Right lung (tissue), 2 donors: ENCODE measurements at regions not wholly inside any gene's neighbourhood (a gene's known extent, or its start where the extent isn't known, plus 50 kb on each side); places are given as distances from the start of the nearest gene placed in this dataset.
A peak's percentile ranks its signal among the peaks of the same experiment; 100 is the strongest.
"Not testable (repeated sequence)": the region's sequence is repeated elsewhere in the genome, so short reads cannot be mapped to it uniquely, and the experiment has no call there.

ENCODE experiments used
- DNase-seq, 2 donors: peaks; one replicate each; pipeline ENCODE4 v3.0.0-alpha.2; 2013

DNA sequence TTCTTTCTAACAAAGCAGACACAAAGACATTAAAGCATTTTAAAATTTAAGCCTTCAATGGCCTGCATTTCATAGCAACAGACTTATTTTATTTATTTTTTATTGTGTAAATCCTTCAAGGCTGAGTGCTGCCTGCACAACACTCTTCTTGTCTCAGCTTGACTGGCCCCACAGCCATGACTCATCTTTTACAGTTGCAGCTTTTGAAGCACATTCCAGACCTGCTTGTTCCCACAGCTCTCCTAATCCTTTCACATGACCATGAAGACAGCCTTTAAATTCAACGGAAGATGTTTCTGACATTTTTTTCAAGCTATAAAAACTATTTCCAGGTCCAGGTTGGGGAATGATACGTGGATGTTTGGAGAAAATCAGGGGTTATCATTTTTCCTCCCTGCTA, 276.9 kb upstream of the TACR3 start:
- no peak for DNase-seq

DNA sequence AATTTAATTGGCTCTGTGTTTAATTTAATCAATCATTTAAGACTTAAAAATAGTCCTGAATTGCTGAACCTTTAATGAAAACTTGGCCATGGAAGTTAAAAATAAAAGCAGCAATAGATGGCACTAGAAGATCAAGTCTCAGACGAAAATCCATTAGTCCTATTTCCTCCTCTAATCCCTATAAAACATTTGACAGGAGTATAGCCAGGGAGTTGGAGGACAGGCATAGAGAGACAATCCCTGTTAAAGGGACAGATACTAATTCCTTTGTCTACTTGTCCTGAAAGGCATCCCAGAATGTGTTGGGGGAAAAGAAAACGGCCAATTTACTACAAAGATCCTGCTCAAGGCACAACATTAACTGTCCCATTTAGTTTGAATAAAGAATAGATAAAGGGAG, 276.3 kb upstream of the TACR3 start:
- DNase-seq, result no peak

DNA sequence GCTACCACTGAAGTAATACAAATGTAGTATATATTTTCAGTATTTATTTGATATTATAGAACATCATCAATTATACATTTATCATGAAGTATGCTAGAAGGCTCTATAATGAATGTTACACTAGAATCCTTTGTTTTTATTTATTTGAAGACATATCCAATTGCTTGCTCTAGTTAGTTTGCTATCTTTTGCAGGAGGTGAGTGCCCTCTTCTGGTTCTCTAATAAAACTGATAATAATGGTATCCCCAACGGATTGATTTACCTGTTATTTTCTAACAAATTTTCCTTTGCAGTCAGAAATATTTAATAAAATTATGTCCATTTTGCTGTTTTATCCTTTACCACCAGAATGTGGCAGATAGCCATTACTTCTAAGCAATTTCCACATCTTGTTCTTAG, 274.3 kb upstream of the TACR3 start:
- DNase-seq, result no peak

DNA sequence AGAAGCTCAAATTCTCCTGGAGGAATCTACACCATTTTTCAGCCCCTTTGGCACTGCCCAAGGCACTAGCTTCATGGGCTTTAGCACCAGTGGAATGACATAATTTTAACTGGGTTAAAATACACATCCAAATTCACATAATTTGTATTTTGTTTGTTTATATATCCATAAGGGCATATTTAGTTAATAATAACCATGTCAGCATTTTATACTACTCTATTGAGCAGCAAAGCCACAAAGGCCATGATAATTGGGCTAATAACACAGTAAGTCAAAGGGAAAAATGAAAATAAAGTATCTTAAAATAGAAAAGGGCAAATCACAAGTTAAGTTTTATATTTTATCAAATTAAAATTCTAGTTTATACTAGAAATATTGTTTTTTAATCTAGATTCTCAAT, 262.7 kb upstream of the TACR3 start:
- no peak for DNase-seq

DNA sequence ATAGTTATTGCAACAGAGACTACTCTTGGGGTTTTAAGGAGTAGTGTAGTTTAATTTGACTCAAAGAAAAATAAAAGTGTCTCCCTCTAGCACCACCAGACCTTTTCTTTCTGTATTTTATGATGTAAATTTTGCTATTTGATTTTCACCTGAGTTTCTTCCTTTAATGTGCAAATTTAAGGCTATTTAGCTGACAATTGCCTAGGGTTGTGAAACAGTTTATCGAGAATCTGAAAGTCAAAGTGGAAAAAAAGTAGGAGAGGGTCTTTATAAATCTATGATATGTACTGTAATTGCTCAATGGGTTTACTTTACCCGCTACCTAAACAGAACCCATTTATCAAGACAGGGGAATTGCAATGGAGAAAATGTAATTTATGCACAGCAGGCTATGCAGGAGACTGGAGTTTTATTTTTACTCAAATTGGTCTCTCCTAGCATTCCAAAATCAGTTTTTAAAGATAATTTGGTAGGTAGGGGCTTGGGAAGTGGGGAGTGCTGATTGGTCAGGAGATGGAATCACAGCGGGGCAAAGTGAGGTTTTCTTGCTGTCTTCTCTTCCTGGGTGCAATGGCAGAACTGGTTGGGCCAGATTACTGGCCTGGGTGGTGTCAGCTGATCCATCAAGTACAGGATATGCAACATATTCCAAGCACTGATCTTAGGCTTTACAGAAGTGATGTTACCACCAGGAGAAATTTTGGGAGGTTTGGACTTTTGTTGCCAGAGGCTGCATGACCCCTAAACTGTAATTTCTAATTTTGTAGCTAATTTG, 228.6 kb upstream of the TACR3 start:
- DNase-seq, result no peak

DNA sequence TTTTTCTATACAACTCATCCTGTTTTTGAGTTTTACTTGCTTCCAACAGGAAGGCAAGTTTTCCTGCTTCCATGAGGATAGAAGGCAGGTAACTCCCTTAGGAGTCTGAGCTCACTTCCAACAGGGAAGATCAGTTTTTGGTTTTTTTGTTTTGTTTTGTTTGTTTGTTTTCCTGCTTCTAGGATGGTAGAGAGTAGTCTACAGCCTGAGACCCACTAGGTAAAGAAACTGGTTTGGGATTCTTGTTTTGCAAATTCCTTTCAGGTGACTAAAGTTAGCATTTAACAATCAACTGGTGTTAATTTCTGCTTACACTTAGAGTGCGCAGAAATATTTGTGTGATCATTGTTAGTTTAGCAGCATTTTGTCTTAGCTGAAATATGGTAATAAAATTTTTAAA, 227.8 kb upstream of the TACR3 start:
- no peak for DNase-seq

DNA sequence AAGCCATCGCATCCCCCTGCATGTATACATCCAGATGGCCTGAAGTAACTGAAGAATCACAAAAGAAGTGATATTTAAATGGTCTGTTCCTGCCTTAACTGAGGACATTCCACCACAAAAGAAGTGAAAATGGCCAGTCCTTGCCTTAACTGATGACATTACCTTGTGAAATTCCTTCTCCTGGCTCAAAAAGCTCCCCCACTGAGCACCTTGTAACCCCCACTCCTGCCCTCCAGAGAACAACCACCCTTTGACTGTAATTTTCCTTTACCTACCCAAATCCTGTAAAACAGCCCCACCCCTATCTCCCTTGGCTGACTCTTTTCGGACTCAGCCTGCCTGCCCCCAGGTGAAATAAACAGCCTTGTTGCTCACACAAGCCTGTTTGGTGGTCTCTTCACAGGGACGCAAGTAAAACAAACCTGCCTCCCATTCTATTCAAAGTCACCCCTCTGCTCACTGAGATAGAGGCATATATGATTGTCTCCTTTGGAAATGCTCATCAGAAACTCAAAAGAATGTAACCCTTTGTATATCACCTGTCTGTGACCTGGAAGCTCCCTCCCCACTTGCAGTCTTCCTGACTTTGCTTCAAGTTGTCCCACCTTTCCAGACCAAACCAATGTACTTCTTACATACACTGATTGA, 227.0 kb upstream of the TACR3 start:
- DNase-seq, result not testable (repeated sequence)

DNA sequence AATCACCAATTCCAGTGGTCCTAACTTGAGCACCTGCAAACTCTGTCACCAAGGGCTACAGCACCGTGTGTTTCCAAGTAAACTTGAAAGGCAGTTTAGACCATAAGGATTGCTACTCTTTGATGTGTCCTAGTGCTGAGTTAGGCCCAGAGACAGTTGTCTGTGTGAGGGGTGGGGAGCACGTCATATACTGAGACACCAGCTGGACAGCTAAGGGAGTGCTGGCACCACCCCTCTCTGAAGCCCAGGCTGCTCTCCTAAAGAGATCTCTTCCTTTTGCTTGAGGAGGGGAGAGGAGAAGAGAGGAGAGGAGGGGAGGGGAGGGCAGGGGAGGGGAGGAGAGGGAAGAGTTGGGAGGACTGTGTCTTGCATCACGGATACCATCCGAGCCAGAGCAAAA, 218.7 kb upstream of the TACR3 start:
- DNase-seq, result no peak

DNA sequence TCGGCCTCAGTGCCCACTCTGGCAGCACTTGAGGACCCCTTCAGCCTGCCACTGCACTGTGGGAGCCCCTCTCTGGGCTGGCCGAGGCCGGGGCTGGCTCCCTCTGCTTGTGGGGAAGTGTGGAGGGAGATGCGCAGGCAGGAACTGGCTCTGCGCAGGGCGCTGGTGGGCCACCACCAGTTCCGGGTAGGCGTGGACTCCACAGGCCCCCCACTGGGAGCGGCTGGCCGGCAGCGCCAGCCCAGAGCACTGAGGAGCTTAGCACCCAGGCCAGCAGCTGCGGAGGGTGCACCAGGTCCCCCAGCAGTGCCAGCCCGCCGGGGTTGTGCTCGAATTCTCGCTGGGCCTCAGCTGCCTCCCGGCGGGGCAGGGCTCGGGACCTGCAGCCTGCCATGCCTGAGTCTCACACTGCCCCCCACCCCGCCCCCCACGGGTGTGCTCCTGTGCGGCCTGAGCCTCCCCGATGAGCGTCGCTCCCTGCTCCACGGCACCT, 216.9 kb upstream of the TACR3 start:
- DNase-seq, result no peak

DNA sequence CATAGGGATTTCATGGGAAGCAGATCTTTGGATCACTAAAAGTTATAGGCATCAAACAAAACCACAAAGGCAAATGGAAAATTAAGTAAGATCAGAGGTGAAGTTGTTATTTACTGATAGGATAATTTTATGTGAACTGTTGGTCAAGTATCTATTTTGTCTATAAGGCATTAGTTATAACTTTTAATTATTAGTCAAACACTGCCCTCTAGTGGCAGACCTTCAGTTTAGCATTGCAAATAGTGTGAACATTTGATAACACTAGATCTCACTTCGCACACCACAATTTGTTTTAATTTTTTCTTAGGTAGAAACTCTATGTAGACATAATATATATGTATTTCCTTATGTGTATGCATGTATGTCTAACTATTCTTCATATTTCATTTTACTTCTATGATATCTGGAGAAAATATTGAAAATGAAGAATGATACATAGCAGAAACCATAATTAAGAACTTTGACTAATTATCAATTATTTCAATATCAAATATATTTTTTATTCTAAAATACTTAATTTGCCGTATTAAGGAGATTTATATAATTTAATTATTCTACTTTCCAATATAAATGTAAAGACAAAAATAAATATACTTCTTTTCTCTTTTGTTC, 214.5 kb upstream of the TACR3 start:
- DNase-seq, result peak; percentile 14 to 36

DNA sequence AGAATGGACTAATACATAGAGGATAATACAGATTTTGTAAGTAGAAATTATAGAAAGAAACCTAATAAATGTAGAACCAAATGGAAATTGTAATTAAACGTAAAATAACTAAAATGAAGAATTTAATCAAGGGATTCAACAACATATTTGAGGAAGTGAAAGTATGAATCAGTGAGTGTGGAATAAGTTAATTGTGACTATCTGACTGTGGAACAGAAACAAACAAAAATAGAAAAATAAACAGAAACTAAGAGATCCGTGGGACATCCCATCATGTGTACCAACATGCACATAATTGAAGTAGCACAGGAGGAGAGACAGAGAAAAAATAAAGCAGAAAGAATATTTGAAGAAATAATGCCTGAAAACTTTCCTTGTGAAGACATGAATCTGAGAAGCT, 208.6 kb upstream of the TACR3 start:
- no peak for DNase-seq

DNA sequence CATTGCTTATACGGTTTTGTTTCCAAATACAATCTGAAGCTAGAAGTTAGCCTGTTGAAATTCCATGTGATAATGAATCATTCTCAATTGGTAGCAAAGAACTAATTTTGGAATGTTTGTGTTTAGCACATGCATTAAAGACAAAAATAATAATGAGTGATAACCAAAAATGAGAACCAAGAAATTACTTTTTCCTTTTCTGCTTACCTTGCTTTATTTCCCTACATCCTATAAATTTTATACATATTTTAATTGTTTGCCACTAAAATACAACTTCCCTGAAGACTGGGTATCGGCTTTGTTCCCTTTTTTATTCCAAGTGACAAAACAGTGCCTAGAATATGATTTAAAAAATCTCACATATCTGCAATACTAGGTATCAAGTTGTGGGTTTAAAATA, 203.8 kb upstream of the TACR3 start:
- no peak for DNase-seq

DNA sequence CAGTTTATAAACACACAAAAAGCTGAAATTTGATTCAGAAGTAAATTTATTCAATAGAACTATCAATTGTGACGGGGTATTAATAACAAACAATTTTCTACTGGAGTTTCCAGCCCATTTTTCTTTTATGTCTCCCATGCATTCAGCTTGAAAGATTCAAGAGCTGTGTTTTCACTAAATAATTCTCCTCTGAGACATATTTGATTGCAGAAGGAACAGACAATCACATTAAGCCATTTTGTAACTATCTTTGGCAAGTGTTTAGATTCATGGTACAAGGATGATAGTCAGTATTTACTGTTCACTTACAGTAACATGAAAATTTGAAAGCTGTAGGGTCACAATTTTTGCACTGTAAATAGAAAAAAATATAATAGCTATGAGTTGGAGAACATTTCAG, 198.4 kb upstream of the TACR3 start:
- DNase-seq, result no peak

DNA sequence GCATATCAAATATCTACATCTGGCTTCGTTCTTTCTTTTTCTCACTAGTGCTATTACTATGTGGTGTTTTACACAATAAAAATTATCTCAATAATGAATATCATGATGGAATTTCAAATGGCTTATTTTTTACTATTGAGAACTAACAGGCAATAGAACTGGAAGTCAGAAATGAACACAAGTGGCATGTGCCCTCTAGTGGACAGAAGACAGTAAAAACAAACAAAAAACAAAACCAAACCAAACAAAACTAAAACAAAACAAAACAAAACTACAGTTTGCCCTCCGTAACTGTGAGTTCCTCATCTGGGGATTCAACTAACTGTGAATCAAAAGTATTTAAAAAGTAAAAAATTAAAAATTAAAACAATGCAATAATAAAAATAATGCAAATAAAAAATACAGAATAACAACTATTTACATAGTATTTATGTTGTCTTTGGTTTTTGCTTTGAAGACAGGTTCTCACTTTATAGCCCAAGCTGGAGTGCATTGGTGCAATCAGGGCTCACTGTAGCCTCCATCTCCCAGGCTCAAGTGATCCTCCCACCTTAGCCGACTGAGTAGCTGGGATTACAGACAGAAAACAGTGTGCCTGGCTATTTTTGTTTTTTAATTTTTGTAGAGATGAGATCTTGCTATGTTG, 195.6 kb upstream of the TACR3 start:
- DNase-seq, result no peak

DNA sequence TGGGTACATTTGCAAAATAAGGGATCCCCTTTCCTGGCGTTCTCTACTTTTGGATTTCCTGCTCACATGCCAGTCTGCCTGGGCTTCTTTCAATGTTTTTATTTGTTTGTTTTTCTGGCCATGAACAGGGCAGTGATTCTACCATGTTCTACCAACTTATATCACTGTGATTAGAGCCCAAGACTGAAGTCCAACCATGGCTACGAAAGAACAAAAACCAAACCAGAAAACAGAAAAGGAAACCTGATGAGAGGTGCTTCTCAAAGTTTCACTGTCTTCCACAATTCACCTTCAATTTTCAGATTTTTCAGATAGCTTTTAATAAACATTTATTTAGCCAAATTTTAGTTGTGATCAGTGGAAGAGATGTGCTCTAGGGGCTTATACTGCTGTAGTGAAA, 187.6 kb upstream of the TACR3 start:
- no peak for DNase-seq

DNA sequence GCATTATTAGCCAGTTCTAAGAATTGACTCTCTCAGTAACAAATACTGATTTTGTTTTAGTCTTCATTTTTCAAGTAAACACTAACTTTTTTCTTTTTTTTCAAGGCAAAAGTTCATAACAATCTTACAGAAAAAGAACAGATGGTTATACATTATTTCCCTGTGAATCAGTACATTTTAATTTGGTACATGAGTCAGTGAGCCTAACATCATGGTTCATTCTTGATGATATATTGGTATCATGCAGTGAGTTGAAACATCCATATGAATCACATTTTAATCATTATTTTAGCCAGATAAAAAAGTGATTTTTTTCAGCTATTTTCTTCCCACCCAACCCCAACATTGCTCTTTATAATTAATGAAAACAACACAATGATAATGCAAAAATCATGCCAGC, 184.3 kb upstream of the TACR3 start:
- DNase-seq, result no peak

DNA sequence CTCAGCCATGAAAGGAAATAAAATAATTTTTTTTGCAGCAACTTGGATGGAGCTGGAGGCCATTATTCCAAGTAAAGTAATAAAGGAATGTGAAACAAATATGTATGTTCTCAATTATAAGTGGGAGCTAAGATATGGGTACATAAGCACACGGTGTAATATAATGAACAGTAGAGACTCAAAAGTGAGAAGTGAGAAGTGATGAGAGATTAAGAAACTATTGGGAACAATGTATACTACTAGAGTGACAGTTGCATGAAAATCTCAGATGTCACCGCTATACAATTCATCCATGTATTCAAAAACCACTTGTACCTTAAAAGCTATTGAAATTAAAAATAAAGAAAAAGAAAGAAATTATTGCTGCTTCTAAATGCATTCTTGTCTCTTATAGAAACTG, 182.9 kb upstream of the TACR3 start:
- DNase-seq, result no peak

DNA sequence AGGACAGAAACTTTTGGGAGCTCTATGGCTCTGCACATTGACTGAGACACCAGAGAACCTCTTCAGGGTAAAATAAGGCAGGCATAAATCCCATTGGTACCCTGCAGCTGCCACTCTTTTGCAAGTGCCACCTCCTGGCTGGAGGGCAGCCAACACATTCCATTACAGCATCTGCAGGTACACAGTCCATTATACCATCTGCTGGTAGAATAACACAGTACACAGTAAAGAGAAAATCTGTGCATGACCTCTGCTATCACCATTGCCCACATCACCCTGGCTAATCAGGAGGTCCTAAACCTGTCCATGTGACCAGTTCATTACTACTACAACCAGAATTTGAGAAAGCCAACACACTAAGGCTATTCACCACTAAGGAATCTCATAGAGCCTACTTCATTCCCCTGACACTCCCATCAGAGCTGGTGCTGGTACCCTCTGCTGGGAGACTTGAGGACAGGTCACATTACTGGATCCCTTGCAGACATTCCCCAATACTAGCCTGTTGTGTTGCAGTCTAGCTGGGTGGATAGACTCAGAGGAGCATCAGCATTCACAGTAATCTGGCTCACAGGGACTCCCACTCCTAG, 176.2 kb upstream of the TACR3 start:
- DNase-seq, result no peak

DNA sequence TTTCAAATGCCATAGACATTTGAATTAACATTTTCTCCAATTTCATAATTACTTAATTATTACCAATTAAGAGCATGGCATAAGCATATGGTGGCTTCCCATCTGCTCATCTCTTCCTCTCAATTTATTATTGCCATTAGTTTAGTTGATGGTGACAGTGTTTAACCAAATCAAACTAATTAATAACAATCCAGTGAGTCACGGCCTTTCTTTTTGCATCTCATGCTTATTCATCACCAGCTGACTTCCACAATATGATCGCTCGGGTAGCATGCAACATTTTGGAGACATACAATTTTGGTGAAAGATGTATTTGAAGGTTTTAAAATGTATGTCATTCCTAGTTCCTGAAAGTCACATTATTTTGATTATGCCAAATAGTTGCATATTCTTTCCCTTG, 172.8 kb upstream of the TACR3 start:
- DNase-seq, result no peak

DNA sequence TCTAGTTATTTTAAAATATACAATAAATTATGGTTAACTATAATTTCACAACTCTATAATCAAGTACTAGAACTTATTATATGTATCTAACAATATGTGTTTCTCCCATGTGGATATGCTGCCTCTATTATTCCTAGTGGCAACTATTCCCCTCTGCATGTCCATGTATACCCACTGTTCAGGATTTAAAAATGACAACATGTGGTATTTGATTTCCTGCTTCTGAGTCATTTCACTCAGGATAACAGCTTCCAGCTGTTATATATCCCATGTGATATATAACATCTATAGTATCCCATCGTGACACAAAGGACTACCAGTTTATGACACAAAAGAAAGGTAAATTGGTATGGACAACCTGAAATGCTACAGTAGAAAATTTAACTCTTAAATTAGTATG, 167.4 kb upstream of the TACR3 start:
- DNase-seq, result no peak

DNA sequence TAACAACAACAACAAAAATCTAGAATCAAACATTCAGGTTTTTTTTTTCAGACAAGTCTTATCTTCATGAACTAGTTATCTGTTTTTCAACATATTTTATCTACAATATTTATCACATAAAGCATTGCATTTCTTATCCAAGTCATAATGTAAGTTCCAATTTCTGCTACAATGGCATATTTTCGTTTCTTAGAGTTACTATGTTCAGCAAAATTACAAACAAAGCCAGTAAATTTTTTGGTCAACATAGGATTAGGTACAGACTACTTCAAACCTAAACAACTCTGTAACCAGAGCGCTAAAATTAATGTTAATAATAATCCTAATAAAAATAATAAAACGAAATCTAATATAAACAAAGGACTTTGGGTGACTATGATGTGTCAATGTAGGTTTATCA, 165.4 kb upstream of the TACR3 start:
- DNase-seq, result no peak

DNA sequence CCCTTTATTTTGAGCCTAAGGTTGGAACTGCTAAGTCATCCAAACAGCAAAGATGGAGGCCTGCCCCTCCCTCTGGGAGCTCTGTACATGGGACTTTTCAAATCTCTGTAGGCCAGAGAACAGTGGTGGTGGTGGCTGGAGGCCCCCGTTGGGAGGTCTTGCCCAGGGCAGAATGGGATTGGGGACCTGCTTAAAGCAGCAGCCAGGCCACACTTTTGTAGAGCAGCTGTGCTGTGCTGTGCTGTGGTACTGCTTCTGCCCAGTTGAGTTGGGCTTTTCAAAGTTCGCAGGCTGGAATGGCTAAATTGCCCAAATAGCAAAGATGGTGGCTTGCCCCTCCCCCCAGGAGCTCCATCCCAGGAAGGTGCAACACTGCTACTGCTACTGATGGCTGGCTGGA, 147.5 kb upstream of the TACR3 start:
- DNase-seq, result no peak
